GM12878 (cell line): ENCODE measurements at regions not wholly inside any gene's neighbourhood (a gene's known extent, or its start where the extent isn't known, plus 50 kb on each side); places are given as distances from the start of the nearest gene placed in this dataset.

Experiments used
- ATAC-seq: fragments of 200-7000 bp; cut with Tn5 transposase; 3 replicates; pipeline ENCODE4 v1.9.1; 2020; ENCODE audit warnings: mild to moderate bottlenecking, moderate library complexity
- BruUV-seq: library from RNA; stranded (reverse); fragments of 400-500 nt; replicated peaks from 2 replicates; lab custom pipeline; 2021; lab: Mats Ljungman, UMichigan
- CTCF ChIA-PET: fragments of 300-600 bp; sonication (Branson Sonifier 250); formaldehyde crosslinking; extraction: SDS; loops from one replicate; lab custom pipeline; 2021; ENCODE audit warnings: inconsistent platforms; lab: Yijun Ruan, JAX
- POLR2A ChIA-PET: fragments of 350-600 bp; formaldehyde crosslinking; extraction: SDS; loops from one replicate; lab custom pipeline; 2021; ENCODE audit warnings: inconsistent platforms; lab: Charles Lee
- RAD21 ChIA-PET: fragments of 300-600 bp; sonication (Branson Sonifier 250); formaldehyde crosslinking; loops from one replicate; lab custom pipeline; 2023; ENCODE audit warnings: antibody characterized with exemption; ENCODE audit not compliant: unreplicated experiment; lab: Charles Lee
- SMC1A ChIA-PET: fragments of 300-600 bp; sonication (Branson Sonifier 250); formaldehyde crosslinking; loops from one replicate; lab custom pipeline; 2023; ENCODE audit not compliant: unreplicated experiment, uncharacterized antibody; lab: Charles Lee
- DNase-seq: peaks from one replicate; pipeline ENCODE4 v3.0.0-alpha.2; 2011; ENCODE audit warnings: low read depth, low spot score
- FAIRE-seq: peaks from 3 replicates; lab custom pipeline; 2011; peaks lifted over from hg19 to GRCh38; lab: Jason Lieb, UNC
- H2AFZ ChIP-seq: 2 replicates; pipeline ENCODE4 v1.6.0; 2011; ENCODE audit warnings: low read depth, low read length, control low read depth; ENCODE audit not compliant: control insufficient read depth
- H3K27ac ChIP-seq: 2 replicates; pipeline ENCODE4 v1.5.1; 2011; ENCODE audit warnings: control low read depth; ENCODE audit not compliant: control insufficient read depth, insufficient read depth
- H3K27me3 ChIP-seq, 2 experiments: replicated peaks in 1 of 2; 2 replicates each; pipeline versions ENCODE4 v1.6.0 to v1.6.1; 2011; ENCODE audit warnings: low read length in 1 of 2; ENCODE audit not compliant: control insufficient read depth in 2 of 2, insufficient read depth in 2 of 2
- H3K36me3 ChIP-seq, 2 experiments: 2 replicates each; pipeline ENCODE4 v1.5.1; 2011; ENCODE audit warnings: low read length in 1 of 2; ENCODE audit not compliant: control insufficient read depth in 2 of 2, insufficient read depth in 2 of 2
- H3K4me1 ChIP-seq: 2 replicates; pipeline ENCODE4 v1.6.1; 2011; ENCODE audit warnings: mild to moderate bottlenecking, low read length, moderate library complexity, mixed read lengths; ENCODE audit not compliant: control insufficient read depth, insufficient read depth
- H3K4me2 ChIP-seq: 2 replicates; pipeline ENCODE4 v1.6.0; 2011; ENCODE audit warnings: control low read depth; ENCODE audit not compliant: control insufficient read depth, insufficient read depth
- H3K4me3 ChIP-seq: fragments of 200-600 bp; sonication (generic); 2 replicates; pipeline ENCODE4 v1.5.1; 2016
- H3K79me2 ChIP-seq: 2 replicates; pipeline ENCODE4 v1.6.0; 2011; ENCODE audit warnings: low read length; ENCODE audit not compliant: control insufficient read depth, insufficient read depth
- H3K9ac ChIP-seq: 2 replicates; pipeline ENCODE4 v1.8.0; 2011; ENCODE audit warnings: low read length, control low read depth, mixed read lengths; ENCODE audit not compliant: control insufficient read depth, insufficient read depth
- H3K9me3 ChIP-seq: replicated peaks from 3 replicates; pipeline ENCODE4 v1.5.1; 2011; ENCODE audit warnings: mild to moderate bottlenecking, low read length; ENCODE audit not compliant: control insufficient read depth, insufficient read depth
- H4K20me1 ChIP-seq: 2 replicates; pipeline ENCODE4 v1.6.0; 2011; ENCODE audit not compliant: control insufficient read depth, insufficient read depth
- CBX3 ChIP-seq: fragments of 200-600 bp; sonication (generic); IDR thresholded peaks from 2 replicates; pipeline ENCODE4 v1.6.1; 2016; ENCODE audit warnings: low read depth, borderline replicate concordance
- CBX5 ChIP-seq: sonication (generic); IDR thresholded peaks from 2 replicates; pipeline ENCODE4 v1.6.1; 2016; ENCODE audit warnings: low read depth, moderate library complexity, mild to moderate bottlenecking, inconsistent platforms
- HCFC1 ChIP-seq: fragments of 150-350 bp; IDR thresholded peaks from 2 replicates; pipeline ENCODE4 v1.6.1; 2014; ENCODE audit warnings: low read length
- MXI1 ChIP-seq: fragments of 150-350 bp; IDR thresholded peaks from 2 replicates; pipeline ENCODE4 v1.6.1; 2011; ENCODE audit warnings: low read depth, mild to moderate bottlenecking, inconsistent platforms, low read length, improper control_type of control experiment
- NR2C2 ChIP-seq: IDR thresholded peaks from 2 replicates; pipeline ENCODE4 v1.6.1; 2011; ENCODE audit warnings: borderline replicate concordance, low read depth; ENCODE audit not compliant: control insufficient read depth, insufficient read length
- RELA ChIP-seq: fragments of 450-650 bp; IDR thresholded peaks from 2 replicates; pipeline ENCODE4 v1.8.0; 2014; ENCODE audit warnings: borderline replicate concordance; ENCODE audit not compliant: partially characterized antibody
- USF1 ChIP-seq: IDR thresholded peaks from 2 replicates; pipeline ENCODE4 v1.6.1; 2011; ENCODE audit warnings: borderline replicate concordance, low read depth, mild to moderate bottlenecking, moderate library complexity, mixed read lengths, low read length; ENCODE audit not compliant: insufficient read depth; ENCODE audit errors: extremely low read length
- WGBS: methylation state at CpG from one replicate; pipeline ENCODE4 v1.1.6; 2016; ENCODE audit warnings: low lambda C conversion rate; ENCODE audit not compliant: insufficient replicate concordance, insufficient coverage; ENCODE audit errors: missing lambda C conversion rate; 5-methylcytosine and 5-hydroxymethylcytosine counted together
- in situ Hi-C: fragments of 300-500 bp; cut with MboI; formaldehyde crosslinking; loops from 9 replicates; pipeline ENCODE4 v1.14.3; 2018; ENCODE audit warnings: mixed read lengths
- intact Hi-C: fragments of 100-400 bp; cut with micrococcal nuclease; formaldehyde crosslinking; loops from one replicate; pipeline ENCODE4 v1.14.2; 2022; ENCODE audit not compliant: unreplicated experiment
- TF ChIP-seq, protein P1 (sequence below): fragments of 150-350 bp; IDR thresholded peaks from 2 replicates; pipeline ENCODE4 v1.6.1; 2016; ENCODE audit warnings: low read depth, low read length

DNA sequence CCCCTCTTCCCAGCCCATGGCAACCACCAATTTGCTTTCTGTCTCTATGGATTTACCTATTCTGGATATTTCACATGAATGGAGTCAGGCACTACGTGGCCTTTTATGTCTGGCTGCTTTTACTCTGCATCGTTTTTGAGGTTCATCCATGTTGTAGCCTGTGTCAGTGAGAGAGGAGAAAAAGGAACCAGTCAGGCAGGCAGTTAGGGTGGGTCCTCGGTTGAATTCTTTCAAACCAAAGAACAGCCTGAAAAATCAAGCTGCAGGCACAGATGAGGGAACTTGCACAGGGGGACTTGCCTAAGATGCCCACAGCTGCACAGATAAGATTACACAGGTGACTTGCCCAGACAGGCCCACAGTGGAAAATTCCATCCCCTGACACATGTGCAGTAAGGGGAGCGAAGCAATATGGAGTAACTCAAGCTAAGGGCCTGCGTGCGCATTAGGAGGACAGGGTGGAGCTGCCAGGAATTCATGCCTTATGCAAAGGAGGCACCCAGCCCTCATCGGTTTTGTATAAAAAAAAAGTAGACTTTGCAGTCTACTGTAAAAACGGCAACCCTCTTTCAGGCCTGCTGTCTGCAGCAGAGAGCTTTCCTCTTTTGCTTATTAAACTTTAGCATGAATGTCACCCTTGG lies 152.4 kb upstream of the RFLNA start:
- RAD21 ChIA-PET = no interaction called here
- CTCF ChIA-PET = no interaction called here
- peaks cover 5% of the 10 kb centered on the region for H3K4me1 ChIP-seq
- no peaks in the 10 kb centered on the region for H3K79me2 ChIP-seq
- no peak overlapping the region for H3K4me2 ChIP-seq
- H4K20me1 ChIP-seq = no peaks in the 10 kb centered on the region
- H3K27me3 ChIP-seq = no peaks in the 10 kb centered on the region
- in situ Hi-C loops (no loop called here), intact Hi-C loops (no loop called here)
- no peak overlapping the region for H3K4me3 ChIP-seq
- no TSS peak for BruUV-seq
- H3K9ac ChIP-seq = no peak overlapping the region
- ATAC-seq (no peak), FAIRE-seq (no peak), DNase-seq (no peak)
- SMC1A ChIA-PET = interaction anchor here (1.0 kb wide), 1 partner anchor 16 kb away, joined by 6 read pairs; no protein-coding TSS in a partner anchor
- no peaks in the 10 kb centered on the region for H3K36me3 ChIP-seq
- WGBS = 69% methylated on average over 8 of the region's 8 CpGs
- TF ChIP-seq CBX3 (no peak), RELA (no peak), USF1 (no peak), NR2C2 (no peak), MXI1 (no peak), HCFC1 (no peak), CBX5 (peak; percentile 70; the same call in 1 of the 2 replicates)
- TF ChIP-seq, protein P1, sequence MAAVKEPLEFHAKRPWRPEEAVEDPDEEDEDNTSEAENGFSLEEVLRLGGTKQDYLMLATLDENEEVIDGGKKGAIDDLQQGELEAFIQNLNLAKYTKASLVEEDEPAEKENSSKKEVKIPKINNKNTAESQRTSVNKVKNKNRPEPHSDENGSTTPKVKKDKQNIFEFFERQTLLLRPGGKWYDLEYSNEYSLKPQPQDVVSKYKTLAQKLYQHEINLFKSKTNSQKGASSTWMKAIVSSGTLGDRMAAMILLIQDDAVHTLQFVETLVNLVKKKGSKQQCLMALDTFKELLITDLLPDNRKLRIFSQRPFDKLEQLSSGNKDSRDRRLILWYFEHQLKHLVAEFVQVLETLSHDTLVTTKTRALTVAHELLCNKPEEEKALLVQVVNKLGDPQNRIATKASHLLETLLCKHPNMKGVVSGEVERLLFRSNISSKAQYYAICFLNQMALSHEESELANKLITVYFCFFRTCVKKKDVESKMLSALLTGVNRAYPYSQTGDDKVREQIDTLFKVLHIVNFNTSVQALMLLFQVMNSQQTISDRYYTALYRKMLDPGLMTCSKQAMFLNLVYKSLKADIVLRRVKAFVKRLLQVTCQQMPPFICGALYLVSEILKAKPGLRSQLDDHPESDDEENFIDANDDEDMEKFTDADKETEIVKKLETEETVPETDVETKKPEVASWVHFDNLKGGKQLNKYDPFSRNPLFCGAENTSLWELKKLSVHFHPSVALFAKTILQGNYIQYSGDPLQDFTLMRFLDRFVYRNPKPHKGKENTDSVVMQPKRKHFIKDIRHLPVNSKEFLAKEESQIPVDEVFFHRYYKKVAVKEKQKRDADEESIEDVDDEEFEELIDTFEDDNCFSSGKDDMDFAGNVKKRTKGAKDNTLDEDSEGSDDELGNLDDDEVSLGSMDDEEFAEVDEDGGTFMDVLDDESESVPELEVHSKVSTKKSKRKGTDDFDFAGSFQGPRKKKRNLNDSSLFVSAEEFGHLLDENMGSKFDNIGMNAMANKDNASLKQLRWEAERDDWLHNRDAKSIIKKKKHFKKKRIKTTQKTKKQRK = no peak
- peaks cover 14% of the 10 kb centered on the region for H3K9me3 ChIP-seq
- POLR2A ChIA-PET = no interaction called here
- H2AFZ ChIP-seq = no peak overlapping the region
- H3K27ac ChIP-seq = no peak overlapping the region
